PC-3 (cell line): ENCODE measurements at regions not wholly inside any gene's neighbourhood (a gene's known extent, or its start where the extent isn't known, plus 50 kb on each side); places are given as distances from the start of the nearest gene placed in this dataset.

Experiments
- ATAC-seq: fragments of 200-7000 bp; cut with Tn5 transposase; 2 replicates; pipeline ENCODE4 v1.9.1; 2020; ENCODE audit warnings: mild to moderate bottlenecking, moderate library complexity
- BruUV-seq: library from RNA; stranded (reverse); fragments of 400-500 nt; replicated peaks from 2 replicates; lab custom pipeline; 2021; lab: Mats Ljungman, UMichigan
- CTCF ChIA-PET: fragments of 300-600 bp; sonication (Branson Sonifier 250); formaldehyde crosslinking; loops from one replicate; lab custom pipeline; 2022; ENCODE audit warnings: antibody characterized with exemption; lab: Charles Lee
- POLR2A ChIA-PET: fragments of 300-600 bp; sonication (Branson Sonifier 250); formaldehyde crosslinking; loops from one replicate; lab custom pipeline; 2022; ENCODE audit warnings: antibody characterized with exemption; ENCODE audit not compliant: unreplicated experiment; lab: Charles Lee
- DNase-seq: peaks from one replicate; pipeline ENCODE4 v3.0.0-alpha.2; 2015
- H2AFZ ChIP-seq: fragments of 300-600 bp; sonication (generic); 2 replicates; pipeline ENCODE4 v1.6.0; 2016; ENCODE audit warnings: antibody characterized with exemption, low read length
- H3F3A ChIP-seq: fragments of 300-600 bp; sonication (generic); one replicate; pipeline ENCODE4 v1.6.0; 2017; ENCODE audit warnings: antibody characterized with exemption, low read length, control low read depth, mild to moderate bottlenecking; ENCODE audit not compliant: unreplicated experiment
- H3K27ac ChIP-seq: fragments of 300-600 bp; sonication (generic); 2 replicates; pipeline ENCODE4 v1.5.1; 2016; ENCODE audit warnings: mild to moderate bottlenecking, low read length
- H3K27me3 ChIP-seq: fragments of 300-600 bp; sonication (generic); 2 replicates; pipeline ENCODE4 v1.6.1; 2016; ENCODE audit warnings: low read length, mixed read lengths
- H3K36me3 ChIP-seq: fragments of 300-600 bp; sonication (generic); 2 replicates; pipeline ENCODE4 v1.6.1; 2016; ENCODE audit warnings: low read depth, mixed run types, low read length, mixed read lengths
- H3K4me1 ChIP-seq: fragments of 300-600 bp; sonication (generic); 2 replicates; pipeline ENCODE4 v1.5.1; 2016; ENCODE audit warnings: low read length; ENCODE audit not compliant: insufficient read depth
- H3K4me2 ChIP-seq: fragments of 300-600 bp; sonication (generic); 2 replicates; pipeline ENCODE4 v1.6.0; 2016; ENCODE audit warnings: low read length
- H3K4me3 ChIP-seq: fragments of 300-600 bp; sonication (generic); 2 replicates; pipeline ENCODE4 v1.5.1; 2016; ENCODE audit warnings: mild to moderate bottlenecking, low read length, mixed read lengths
- H3K79me2 ChIP-seq: fragments of 300-600 bp; sonication (generic); 2 replicates; pipeline ENCODE4 v1.6.1; 2017; ENCODE audit warnings: low read length, mixed read lengths
- H3K9ac ChIP-seq: fragments of 300-600 bp; sonication (generic); 2 replicates; pipeline ENCODE4 v1.6.0; 2016; ENCODE audit warnings: mild to moderate bottlenecking, low read length
- H3K9me2 ChIP-seq: fragments of 300-600 bp; sonication (generic); replicated peaks from 2 replicates; pipeline ENCODE4 v1.6.1; 2016; ENCODE audit warnings: mixed run types, low read length, mixed read lengths
- H3K9me3 ChIP-seq: fragments of 300-600 bp; sonication (generic); 2 replicates; pipeline ENCODE4 v1.6.1; 2016; ENCODE audit warnings: low read length, mixed read lengths
- H4K20me1 ChIP-seq: fragments of 300-600 bp; sonication (generic); 2 replicates; pipeline ENCODE4 v1.6.1; 2016; ENCODE audit warnings: low read length, mixed read lengths
- EZH2 ChIP-seq: fragments of 300-600 bp; sonication (generic); IDR thresholded peaks from one replicate; pipeline ENCODE4 v1.6.1; 2017; ENCODE audit warnings: antibody characterized with exemption, mild to moderate bottlenecking, low read length; ENCODE audit not compliant: unreplicated experiment
- EZH2phosphoT487 ChIP-seq: fragments of 300-600 bp; sonication (generic); IDR thresholded peaks from 2 replicates; pipeline ENCODE4 v1.6.1; 2018; ENCODE audit warnings: mild to moderate bottlenecking, antibody characterized with exemption, low read length, borderline replicate concordance
- intact Hi-C: fragments of 100-400 bp; cut with micrococcal nuclease; formaldehyde crosslinking; loops from 2 replicates; pipeline ENCODE4 v1.9.0; 2023
- TF ChIP-seq, protein P1 (sequence below): fragments of 300-600 bp; sonication (generic); conservative IDR thresholded peaks from 2 replicates; pipeline ENCODE4 v1.5.1; 2017; ENCODE audit warnings: antibody characterized with exemption, low read depth, mild to moderate bottlenecking, low read length

GRCh38 chr2:12964904-12965539 lies 248.3 kb downstream of the TRIB2 start:
- Histone ChIP-seq H3K9ac (no peak overlapping the region), H3K4me1 (peaks cover 6% of the 10 kb centered on the region), H3K79me2 (no peaks in the 10 kb centered on the region), H3K9me3 (no peaks in the 10 kb centered on the region), H3K9me2 (no peaks in the 10 kb centered on the region), H3F3A (no peaks in the 10 kb centered on the region), H2AFZ (no peak overlapping the region), H4K20me1 (no peaks in the 10 kb centered on the region), H3K27ac (no peak overlapping the region), H3K27me3 (no peaks in the 10 kb centered on the region), H3K4me3 (no peak overlapping the region), H3K4me2 (no peak overlapping the region), H3K36me3 (no peaks in the 10 kb centered on the region)
- no TSS peak for BruUV-seq
- ChIA-PET POLR2A (no interaction called here), CTCF (interaction anchor here (1.0 kb wide), 1 partner anchor 42 kb away, joined by 4 read pairs; no protein-coding TSS in a partner anchor)
- DNase-seq (no peak), ATAC-seq (no peak)
- intact Hi-C loops, result no loop called here
- TF ChIP-seq EZH2 (no peak), EZH2phosphoT487 (no peak)
- TF ChIP-seq, protein P1, sequence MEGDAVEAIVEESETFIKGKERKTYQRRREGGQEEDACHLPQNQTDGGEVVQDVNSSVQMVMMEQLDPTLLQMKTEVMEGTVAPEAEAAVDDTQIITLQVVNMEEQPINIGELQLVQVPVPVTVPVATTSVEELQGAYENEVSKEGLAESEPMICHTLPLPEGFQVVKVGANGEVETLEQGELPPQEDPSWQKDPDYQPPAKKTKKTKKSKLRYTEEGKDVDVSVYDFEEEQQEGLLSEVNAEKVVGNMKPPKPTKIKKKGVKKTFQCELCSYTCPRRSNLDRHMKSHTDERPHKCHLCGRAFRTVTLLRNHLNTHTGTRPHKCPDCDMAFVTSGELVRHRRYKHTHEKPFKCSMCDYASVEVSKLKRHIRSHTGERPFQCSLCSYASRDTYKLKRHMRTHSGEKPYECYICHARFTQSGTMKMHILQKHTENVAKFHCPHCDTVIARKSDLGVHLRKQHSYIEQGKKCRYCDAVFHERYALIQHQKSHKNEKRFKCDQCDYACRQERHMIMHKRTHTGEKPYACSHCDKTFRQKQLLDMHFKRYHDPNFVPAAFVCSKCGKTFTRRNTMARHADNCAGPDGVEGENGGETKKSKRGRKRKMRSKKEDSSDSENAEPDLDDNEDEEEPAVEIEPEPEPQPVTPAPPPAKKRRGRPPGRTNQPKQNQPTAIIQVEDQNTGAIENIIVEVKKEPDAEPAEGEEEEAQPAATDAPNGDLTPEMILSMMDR, result no peak

- H3K4me2 ChIP-seq, result peak overlapping the region; percentile 7; the same call in 1 of the 2 replicates
- intact Hi-C loops, result no loop called here
- H3K36me3 ChIP-seq, result no peaks in the 10 kb centered on the region
- H3K9me2 ChIP-seq, result no peaks in the 10 kb centered on the region
- H3K9me3 ChIP-seq, result no peaks in the 10 kb centered on the region
- H3K9ac ChIP-seq, result no peak overlapping the region
- no TSS peak for BruUV-seq
- ChIA-PET POLR2A (no interaction called here), CTCF (interaction anchor here (1.0 kb wide), 1 partner anchor 41 kb away, joined by 4 read pairs; no protein-coding TSS in a partner anchor)
- ATAC-seq (peak; percentile 93), DNase-seq (peak; percentile 72)
- H3K4me3 ChIP-seq, result no peak overlapping the region
- no peak overlapping the region for H2AFZ ChIP-seq
- peaks cover 11% of the 10 kb centered on the region for H3K4me1 ChIP-seq
- H3K79me2 ChIP-seq, result no peaks in the 10 kb centered on the region
- no peak overlapping the region for H3K27ac ChIP-seq
- H3F3A ChIP-seq, result no peaks in the 10 kb centered on the region
- H3K27me3 ChIP-seq, result no peaks in the 10 kb centered on the region
- H4K20me1 ChIP-seq, result no peaks in the 10 kb centered on the region
- TF ChIP-seq, protein P1, result no peak
- TF ChIP-seq EZH2phosphoT487, result no peak
- no peak for TF ChIP-seq EZH2
Observed at GRCh38 chr2:12965540-12966269, 249.0 kb downstream of the TRIB2 start.

DNA sequence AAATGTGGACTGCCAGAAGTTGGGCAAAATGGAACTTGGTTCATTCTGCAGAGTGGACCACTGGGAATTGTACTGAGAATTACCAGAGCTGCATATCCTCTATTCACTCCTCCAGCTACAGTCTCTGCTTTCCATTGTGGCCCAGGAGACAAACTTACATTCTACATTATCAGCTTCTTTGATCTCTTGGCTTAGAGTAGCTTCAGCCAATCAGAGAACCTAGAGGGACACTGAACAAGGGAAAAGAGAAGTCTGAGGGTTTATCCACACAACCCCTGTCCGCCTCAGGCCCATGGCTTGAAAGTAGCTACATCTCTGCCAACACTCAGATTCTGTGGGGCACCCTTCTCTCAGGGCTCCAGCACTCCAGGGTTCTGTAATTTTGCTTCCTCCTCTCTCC lies 251.1 kb downstream of the TRIB2 start:
- Histone ChIP-seq H3K36me3 (no peaks in the 10 kb centered on the region), H3F3A (no peaks in the 10 kb centered on the region), H3K4me2 (no peak overlapping the region), H3K79me2 (no peaks in the 10 kb centered on the region), H3K27me3 (no peaks in the 10 kb centered on the region), H3K9me2 (no peaks in the 10 kb centered on the region), H3K27ac (no peak overlapping the region), H4K20me1 (no peaks in the 10 kb centered on the region), H3K9me3 (no peaks in the 10 kb centered on the region), H3K9ac (no peak overlapping the region), H3K4me3 (no peak overlapping the region), H2AFZ (no peak overlapping the region), H3K4me1 (peaks cover 16% of the 10 kb centered on the region)
- ChIA-PET POLR2A (interaction anchor here (0.5 kb wide), 1 partner anchor 417 kb away, joined by 5 read pairs; no protein-coding TSS in a partner anchor), CTCF (interaction anchor here (0.6 kb wide), 1 partner anchor 40 kb away, joined by 3 read pairs; no protein-coding TSS in a partner anchor)
- intact Hi-C loops, result no loop called here
- no peak for ATAC-seq
- TF ChIP-seq, protein P1, result no peak
- TF ChIP-seq EZH2 (no peak), EZH2phosphoT487 (no peak)
- DNase-seq, result no peak
- no TSS peak for BruUV-seq
